ENCODE measurements at regions not wholly inside any gene's neighbourhood (a gene's known extent, or its start where the extent isn't known, plus 50 kb on each side); places are given as distances from the start of the nearest gene placed in this dataset.

DNA sequence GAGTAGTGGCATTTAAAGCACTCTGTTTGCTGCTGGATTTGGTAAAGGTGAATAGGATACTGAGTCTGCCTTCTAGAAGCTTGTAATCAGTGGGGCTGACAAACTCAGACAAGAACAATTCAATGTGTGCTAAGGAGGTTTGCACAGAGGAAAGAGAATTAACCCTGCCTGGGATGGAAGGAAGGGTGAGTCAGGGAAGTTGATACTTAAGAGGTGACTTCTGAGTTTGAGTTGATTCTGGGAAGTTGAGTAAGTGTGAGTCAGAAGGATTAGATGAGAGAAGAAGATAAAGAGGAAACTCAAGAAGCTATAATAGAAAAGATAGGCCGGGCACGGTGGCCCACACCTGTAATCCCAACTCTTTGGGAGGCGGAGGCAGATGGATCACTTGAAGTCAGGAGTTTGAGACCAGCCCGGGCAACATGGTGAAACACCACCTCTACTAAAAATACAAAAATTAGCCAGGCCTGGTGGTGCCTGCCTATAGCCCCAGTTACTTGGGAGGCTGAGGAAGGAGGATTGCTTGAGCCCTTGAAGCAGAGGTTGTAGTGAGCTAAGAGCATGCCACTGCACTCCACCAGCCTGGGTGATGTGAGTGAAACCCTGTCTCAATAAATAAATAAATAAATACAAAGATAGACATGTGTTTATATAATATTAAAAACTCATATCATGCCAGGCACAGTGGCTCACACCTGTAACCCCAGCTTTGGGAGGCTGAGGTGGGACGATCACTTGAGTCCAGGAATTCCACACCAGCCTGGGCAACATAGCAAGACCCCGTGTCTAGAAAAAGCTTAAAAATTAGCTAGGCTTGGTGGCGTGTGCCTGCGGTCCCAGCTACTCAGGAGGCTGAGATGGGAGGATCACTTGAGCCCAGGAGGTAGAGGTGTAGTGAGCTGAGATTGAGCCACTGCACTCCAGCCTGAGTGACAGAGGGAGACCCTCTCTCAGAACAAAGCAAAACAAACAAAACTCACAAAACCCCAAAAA lies 126.8 kb upstream of the CPM start:
- TF ChIP-seq, protein P1, sequence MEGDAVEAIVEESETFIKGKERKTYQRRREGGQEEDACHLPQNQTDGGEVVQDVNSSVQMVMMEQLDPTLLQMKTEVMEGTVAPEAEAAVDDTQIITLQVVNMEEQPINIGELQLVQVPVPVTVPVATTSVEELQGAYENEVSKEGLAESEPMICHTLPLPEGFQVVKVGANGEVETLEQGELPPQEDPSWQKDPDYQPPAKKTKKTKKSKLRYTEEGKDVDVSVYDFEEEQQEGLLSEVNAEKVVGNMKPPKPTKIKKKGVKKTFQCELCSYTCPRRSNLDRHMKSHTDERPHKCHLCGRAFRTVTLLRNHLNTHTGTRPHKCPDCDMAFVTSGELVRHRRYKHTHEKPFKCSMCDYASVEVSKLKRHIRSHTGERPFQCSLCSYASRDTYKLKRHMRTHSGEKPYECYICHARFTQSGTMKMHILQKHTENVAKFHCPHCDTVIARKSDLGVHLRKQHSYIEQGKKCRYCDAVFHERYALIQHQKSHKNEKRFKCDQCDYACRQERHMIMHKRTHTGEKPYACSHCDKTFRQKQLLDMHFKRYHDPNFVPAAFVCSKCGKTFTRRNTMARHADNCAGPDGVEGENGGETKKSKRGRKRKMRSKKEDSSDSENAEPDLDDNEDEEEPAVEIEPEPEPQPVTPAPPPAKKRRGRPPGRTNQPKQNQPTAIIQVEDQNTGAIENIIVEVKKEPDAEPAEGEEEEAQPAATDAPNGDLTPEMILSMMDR (IDR thresholded peaks at IDR 0.05; ENCODE audit: unreplicated experiment), result no peak
- H3K4me1 Mint-ChIP-seq (ENCODE audit: low read depth), result peaks cover 7% of the 10 kb centered on the region
- no peaks in the 10 kb centered on the region for H3K9me3 Mint-ChIP-seq (ENCODE audit: low read depth)
- H3K27me3 Mint-ChIP-seq, result no peaks in the 10 kb centered on the region
- no peak for DNase-seq (ENCODE audit: low spot score, unreplicated experiment)
- H3K36me3 Mint-ChIP-seq (ENCODE audit: insufficient read depth), result no peaks in the 10 kb centered on the region
- H3K4me3 Mint-ChIP-seq (ENCODE audit: low read depth), result no peak overlapping the region
- H3K27ac Mint-ChIP-seq, result no peak overlapping the region

GRCh38 chr12:69061574-69061973 lies 128.6 kb upstream of the CPM start:
- no peak overlapping the region for H3K27ac Mint-ChIP-seq

DNA sequence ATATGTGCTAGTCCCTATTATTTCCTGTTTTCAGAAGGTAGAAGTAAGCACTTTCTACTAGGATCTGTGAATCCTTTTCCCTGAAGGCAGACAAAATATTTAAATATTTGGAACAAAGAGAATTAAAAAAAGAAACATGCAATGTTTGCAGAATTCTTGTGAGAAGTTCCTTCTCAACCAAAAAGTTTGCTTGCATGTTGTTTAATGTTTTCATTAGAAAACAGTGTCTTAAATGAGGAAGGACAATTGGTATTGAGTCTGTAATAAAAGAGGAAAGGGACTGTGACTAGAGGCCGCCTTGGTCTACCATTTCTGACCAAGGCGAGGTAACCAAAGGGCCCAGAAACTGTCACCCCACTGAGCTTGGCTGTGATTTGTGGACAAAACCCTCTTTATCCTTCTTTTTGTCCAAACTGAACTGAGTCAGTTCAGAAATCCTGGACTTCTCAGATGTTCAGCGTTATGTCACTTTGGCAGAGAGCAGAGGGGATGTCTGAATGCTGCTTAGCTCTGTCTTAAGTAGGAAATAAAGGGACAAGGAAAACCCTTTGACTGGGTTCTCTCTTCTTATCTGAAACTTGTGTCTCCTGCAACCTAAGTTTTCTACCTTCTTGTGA lies 129.8 kb upstream of the CPM start:
- H3K4me3 Mint-ChIP-seq (ENCODE audit: low read depth), result no peak overlapping the region
- TF ChIP-seq, protein P1 (IDR thresholded peaks at IDR 0.05; ENCODE audit: unreplicated experiment), result no peak
- no peak for DNase-seq (ENCODE audit: low spot score, unreplicated experiment)

More at GRCh38 chr12:69061574-69061973, 128.6 kb upstream of the CPM start:
- Mint-ChIP-seq H3K27me3 (no peaks in the 10 kb centered on the region), H3K4me1 (ENCODE audit: low read depth) (peaks cover 7% of the 10 kb centered on the region), H3K9me3 (ENCODE audit: low read depth) (no peaks in the 10 kb centered on the region), H3K4me3 (ENCODE audit: low read depth) (no peak overlapping the region), H3K36me3 (ENCODE audit: insufficient read depth) (no peaks in the 10 kb centered on the region)
- DNase-seq (ENCODE audit: low spot score, unreplicated experiment), result no peak
- TF ChIP-seq, protein P1 (IDR thresholded peaks at IDR 0.05; ENCODE audit: unreplicated experiment), result no peak

GRCh38 chr12:69064734-69065443 lies 131.9 kb upstream of the CPM start:
- Mint-ChIP-seq H3K27ac (no peak overlapping the region), H3K9me3 (ENCODE audit: low read depth) (no peaks in the 10 kb centered on the region), H3K27me3 (no peaks in the 10 kb centered on the region), H3K36me3 (ENCODE audit: insufficient read depth) (no peaks in the 10 kb centered on the region), H3K4me3 (ENCODE audit: low read depth) (no peak overlapping the region), H3K4me1 (ENCODE audit: low read depth) (peaks cover 12% of the 10 kb centered on the region)
- DNase-seq (ENCODE audit: low spot score, unreplicated experiment), result no peak
- TF ChIP-seq, protein P1 (IDR thresholded peaks at IDR 0.05; ENCODE audit: unreplicated experiment), result no peak

More for the DNA sequence above, 129.8 kb upstream of the CPM start:
- Mint-ChIP-seq H3K27me3 (no peaks in the 10 kb centered on the region), H3K4me1 (ENCODE audit: low read depth) (peaks cover 7% of the 10 kb centered on the region), H3K36me3 (ENCODE audit: insufficient read depth) (no peaks in the 10 kb centered on the region), H3K9me3 (ENCODE audit: low read depth) (no peaks in the 10 kb centered on the region), H3K27ac (no peak overlapping the region)

GRCh38 chr12:69065775-69066174 lies 132.8 kb upstream of the CPM start:
- peaks cover 13% of the 10 kb centered on the region for H3K4me1 Mint-ChIP-seq (ENCODE audit: low read depth)
- TF ChIP-seq, protein P1 (IDR thresholded peaks at IDR 0.05; ENCODE audit: unreplicated experiment), result no peak
- no peak overlapping the region for H3K27ac Mint-ChIP-seq
- H3K9me3 Mint-ChIP-seq (ENCODE audit: low read depth), result no peaks in the 10 kb centered on the region
- H3K4me3 Mint-ChIP-seq (ENCODE audit: low read depth), result no peak overlapping the region
- H3K27me3 Mint-ChIP-seq, result no peaks in the 10 kb centered on the region
- H3K36me3 Mint-ChIP-seq (ENCODE audit: insufficient read depth), result no peaks in the 10 kb centered on the region
- no peak for DNase-seq (ENCODE audit: low spot score, unreplicated experiment)
